ENCODE measurements at regions not wholly inside any gene's neighbourhood (a gene's known extent, or its start where the extent isn't known, plus 50 kb on each side); places are given as distances from the start of the nearest gene placed in this dataset.

- Mint-ChIP-seq H3K27ac (no peak overlapping the region), H3K4me1 (peaks cover 10% of the 10 kb centered on the region in 2 experiments), H3K4me3 (no peak overlapping the region), H3K9me3 (no peaks in the 10 kb centered on the region), H3K27me3 (ENCODE audit: low read depth) (no peaks in the 10 kb centered on the region), H3K36me3 (ENCODE audit: insufficient read depth in 1 of 3, low read depth in 3 of 3) (no peaks in the 10 kb centered on the region; a peak in 1 of 7 replicates)
- H3K4me2 ChIP-seq (ENCODE audit: insufficient read depth, insufficient read length, low read length): no peak overlapping the region
- H3K79me2 ChIP-seq (ENCODE audit: insufficient read depth, low read length): no peaks in the 10 kb centered on the region
- no peak overlapping the region for H3K18ac ChIP-seq (ENCODE audit: insufficient read length, low read depth, low read length)
- H3K4ac ChIP-seq (ENCODE audit: low read depth, low read length): no peak overlapping the region
- no peaks in the 10 kb centered on the region for H3K79me1 ChIP-seq (ENCODE audit: insufficient read depth, low read depth, low read length, poor library complexity, severe bottlenecking)
- TF ChIP-seq, protein P1, sequence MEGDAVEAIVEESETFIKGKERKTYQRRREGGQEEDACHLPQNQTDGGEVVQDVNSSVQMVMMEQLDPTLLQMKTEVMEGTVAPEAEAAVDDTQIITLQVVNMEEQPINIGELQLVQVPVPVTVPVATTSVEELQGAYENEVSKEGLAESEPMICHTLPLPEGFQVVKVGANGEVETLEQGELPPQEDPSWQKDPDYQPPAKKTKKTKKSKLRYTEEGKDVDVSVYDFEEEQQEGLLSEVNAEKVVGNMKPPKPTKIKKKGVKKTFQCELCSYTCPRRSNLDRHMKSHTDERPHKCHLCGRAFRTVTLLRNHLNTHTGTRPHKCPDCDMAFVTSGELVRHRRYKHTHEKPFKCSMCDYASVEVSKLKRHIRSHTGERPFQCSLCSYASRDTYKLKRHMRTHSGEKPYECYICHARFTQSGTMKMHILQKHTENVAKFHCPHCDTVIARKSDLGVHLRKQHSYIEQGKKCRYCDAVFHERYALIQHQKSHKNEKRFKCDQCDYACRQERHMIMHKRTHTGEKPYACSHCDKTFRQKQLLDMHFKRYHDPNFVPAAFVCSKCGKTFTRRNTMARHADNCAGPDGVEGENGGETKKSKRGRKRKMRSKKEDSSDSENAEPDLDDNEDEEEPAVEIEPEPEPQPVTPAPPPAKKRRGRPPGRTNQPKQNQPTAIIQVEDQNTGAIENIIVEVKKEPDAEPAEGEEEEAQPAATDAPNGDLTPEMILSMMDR (conservative IDR thresholded peaks at IDR 0.05): no peak
- no peaks in the 10 kb centered on the region for H3K9me3 ChIP-seq (ENCODE audit: control insufficient read depth, low read depth, low read length)
- H3K23ac ChIP-seq (ENCODE audit: insufficient read length, low read depth, low read length): no peak overlapping the region
- H4K91ac ChIP-seq (ENCODE audit: insufficient read length, low read depth, low read length): no peak overlapping the region
- H2BK15ac ChIP-seq (ENCODE audit: low read depth, low read length): no peak overlapping the region
- no peak overlapping the region for H4K5ac ChIP-seq (ENCODE audit: insufficient read length, low read depth, low read length)
- H4K20me1 ChIP-seq (ENCODE audit: control insufficient read depth, insufficient read depth, insufficient read length): no peaks in the 10 kb centered on the region
- no peak overlapping the region for H3K27ac ChIP-seq (ENCODE audit: insufficient read length, low read depth, low read length)
- no peak overlapping the region for H2AFZ ChIP-seq (ENCODE audit: low read length)
- no peak overlapping the region for H2BK120ac ChIP-seq (ENCODE audit: low read depth, low read length, poor library complexity, severe bottlenecking)
- no peaks in the 10 kb centered on the region for H3K27me3 ChIP-seq (ENCODE audit: insufficient read depth, low read length)
- H3T11ph ChIP-seq (ENCODE audit: low read length): no peak overlapping the region
- H4K8ac ChIP-seq (replicated peaks; ENCODE audit: insufficient read length, low read depth, low read length): no peak overlapping the region
- DNase-seq: no peak
- no peak overlapping the region for H2BK20ac ChIP-seq (ENCODE audit: low read depth, low read length, poor library complexity, severe bottlenecking)
- H3K14ac ChIP-seq (ENCODE audit: insufficient read depth, low read length): no peak overlapping the region
- H3K4me1 ChIP-seq (ENCODE audit: insufficient read depth, low read length): no peaks in the 10 kb centered on the region
- no peak overlapping the region for H2AK5ac ChIP-seq (ENCODE audit: insufficient read length, low read length)
- no peaks in the 10 kb centered on the region for H3K23me2 ChIP-seq (ENCODE audit: insufficient read length, low read depth, low read length, poor library complexity, severe bottlenecking)
- H2BK5ac ChIP-seq (ENCODE audit: insufficient read length, low read length): no peak overlapping the region
- no peak overlapping the region for H2BK12ac ChIP-seq (ENCODE audit: insufficient read length, low read depth, low read length)
- no peak overlapping the region for H3K9ac ChIP-seq (ENCODE audit: extremely low read depth, insufficient read length, low read length)
- WGBS (ENCODE audit: extremely low coverage, insufficient read length, low lambda C conversion rate): no CpG with 5 or more reads among the region's 2 CpGs
- no peak overlapping the region for H3K56ac ChIP-seq (ENCODE audit: insufficient read length, low read depth, low read length)
Observed at GRCh38 chr7:88617185-88617584, 142.3 kb upstream of the ZNF804B start.
